SK-N-MC (cell line): ENCODE measurements at regions not wholly inside any gene's neighbourhood (a gene's known extent, or its start where the extent isn't known, plus 50 kb on each side); places are given as distances from the start of the nearest gene placed in this dataset.

ENCODE experiments used
- EZH2 ChIP-seq: fragments of 200-600 bp; sonication (generic); IDR thresholded peaks from one replicate; pipeline ENCODE4 v1.6.1; 2017; ENCODE audit warnings: antibody characterized with exemption
- POLR2AphosphoS5 ChIP-seq: IDR thresholded peaks from 2 replicates; pipeline ENCODE4 v1.6.1; 2012; ENCODE audit warnings: mild to moderate bottlenecking, low read depth, low read length, borderline replicate concordance

DNA sequence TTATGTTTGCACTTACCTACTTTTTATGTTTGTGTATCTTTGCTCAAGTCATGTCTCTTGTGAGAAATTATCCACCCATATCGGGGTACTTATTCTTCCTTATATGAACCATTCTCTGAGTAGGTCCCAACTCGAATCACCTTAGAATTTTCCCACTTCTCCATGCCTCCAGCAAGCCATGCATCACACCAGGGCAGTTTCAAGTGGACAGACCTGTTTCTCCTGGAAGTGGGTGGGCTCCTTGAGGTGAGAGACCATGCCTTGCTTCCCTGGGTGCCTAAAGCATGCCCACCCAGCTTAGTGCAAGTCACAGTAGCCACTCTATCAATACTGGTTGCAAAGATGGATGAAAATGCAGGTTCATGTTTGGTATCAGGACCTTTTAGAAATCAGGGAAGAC lies 187.2 kb downstream of the KIT start:
- TF ChIP-seq POLR2AphosphoS5: no peak
- TF ChIP-seq EZH2: no peak
